A673 (cell line): ENCODE measurements at regions not wholly inside any gene's neighbourhood (a gene's known extent, or its start where the extent isn't known, plus 50 kb on each side); places are given as distances from the start of the nearest gene placed in this dataset.

ENCODE experiments used
- CTCF ChIP-seq: fragments of 300-800, 200-600 bp; sonication (generic); conservative IDR thresholded peaks from 2 replicates; pipeline ENCODE4 v1.5.1; 2017; ENCODE audit warnings: low read depth, mild to moderate bottlenecking, antibody characterized with exemption, low read length, moderate library complexity, mixed read lengths
- EZH2 ChIP-seq: fragments of 200-600 bp; sonication (generic); IDR thresholded peaks from 2 replicates; pipeline ENCODE4 v1.6.1; 2017; ENCODE audit warnings: borderline replicate concordance, low read depth, mild to moderate bottlenecking, mixed read lengths, antibody characterized with exemption, low read length; ENCODE audit not compliant: poor library complexity, severe bottlenecking

- TF ChIP-seq CTCF (no peak), EZH2 (no peak)
Measured at GRCh38 chr14:28953973-28954372, 187.4 kb downstream of the FOXG1 start.
